GM18873 (cell line): ENCODE measurements at regions not wholly inside any gene's neighbourhood (a gene's known extent, or its start where the extent isn't known, plus 50 kb on each side); places are given as distances from the start of the nearest gene placed in this dataset.

Experiments
- ATAC-seq: cut with Tn5 transposase; IDR thresholded peaks from one replicate; pipeline ENCODE4 v1.9.1; 2021; ENCODE audit warnings: mild to moderate bottlenecking, moderate library complexity, moderate number of reproducible peaks; ENCODE audit not compliant: unreplicated experiment, low FRiP score

DNA sequence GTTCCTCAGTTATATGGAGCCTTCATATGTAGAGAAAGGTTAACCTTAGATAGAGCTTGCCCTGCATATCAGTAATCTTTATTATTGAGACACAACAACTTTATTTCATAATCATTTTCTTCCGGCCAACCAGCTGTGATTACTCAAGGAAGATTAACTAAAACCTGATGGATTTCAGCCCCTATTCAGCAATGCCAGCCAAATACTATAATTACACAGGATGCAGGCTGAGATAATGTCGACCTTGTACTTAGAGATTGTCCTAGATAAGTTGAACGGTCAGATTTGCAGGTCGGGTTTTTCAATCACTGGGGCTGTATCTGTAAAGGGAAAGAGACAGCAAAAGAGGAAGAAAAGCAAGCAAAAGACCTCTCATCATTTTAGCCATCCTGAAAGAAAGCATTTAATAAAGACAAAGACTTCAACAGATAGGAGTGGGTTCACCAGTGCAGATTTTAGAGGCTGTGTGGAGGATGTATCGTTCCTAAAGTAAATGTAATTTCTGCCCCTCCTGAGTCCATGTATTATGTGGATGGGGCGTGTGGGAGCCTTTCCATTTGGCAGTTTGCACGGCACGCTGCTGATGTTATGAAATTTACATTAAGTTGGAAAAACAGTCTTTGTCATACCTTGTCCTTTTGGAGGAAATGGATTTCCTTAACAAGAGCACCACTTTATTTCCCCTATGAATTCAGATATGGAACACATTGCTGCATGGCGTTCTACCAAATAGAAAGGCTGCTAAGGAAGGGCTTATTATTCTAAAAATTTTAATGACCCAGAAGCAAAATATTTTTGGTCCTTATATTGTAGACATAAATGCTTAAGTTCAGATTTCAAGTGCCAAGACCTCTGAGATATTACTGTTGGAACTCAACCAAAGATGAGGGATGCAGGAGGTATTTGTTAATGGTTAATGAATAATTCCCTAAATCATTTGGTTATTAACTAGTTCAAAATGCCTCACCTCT, 496.7 kb downstream of the SPRY1 start:
- no peak for ATAC-seq

DNA sequence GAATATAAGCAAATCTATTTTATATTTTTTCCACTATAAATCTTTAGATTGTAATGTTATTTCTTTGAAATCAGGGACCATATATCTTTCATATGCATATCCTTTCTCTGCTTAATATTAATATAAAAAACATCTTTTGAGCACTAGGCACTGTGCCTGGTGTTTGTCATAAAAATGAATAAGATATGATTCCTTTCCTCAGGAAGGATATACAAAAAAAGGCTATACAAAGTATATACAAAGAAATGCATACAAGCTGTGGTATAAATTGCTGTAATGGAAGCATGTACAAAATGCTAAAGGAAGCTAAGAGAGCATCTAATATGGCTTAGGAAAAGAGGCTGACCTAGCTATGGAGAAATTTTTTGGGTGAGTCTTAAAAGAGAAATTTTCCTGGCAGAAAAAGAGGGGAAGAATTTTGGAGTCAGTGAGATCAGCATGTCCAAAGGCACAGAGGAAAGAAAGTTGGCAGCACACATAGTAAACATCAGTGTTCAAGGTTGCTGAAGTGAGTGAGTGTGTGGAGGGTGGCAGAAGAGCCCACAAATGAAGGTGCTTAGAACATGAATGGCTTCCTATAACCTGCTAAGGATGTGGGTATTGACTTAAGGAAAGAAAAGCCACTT, 500.0 kb downstream of the SPRY1 start:
- no peak for ATAC-seq

- no peak for ATAC-seq
Observed at GRCh38 chr4:123898946-123899666, 502.5 kb downstream of the SPRY1 start.

- ATAC-seq = no peak
Observed at GRCh38 chr4:123904882-123905281, 508.3 kb downstream of the SPRY1 start.

DNA sequence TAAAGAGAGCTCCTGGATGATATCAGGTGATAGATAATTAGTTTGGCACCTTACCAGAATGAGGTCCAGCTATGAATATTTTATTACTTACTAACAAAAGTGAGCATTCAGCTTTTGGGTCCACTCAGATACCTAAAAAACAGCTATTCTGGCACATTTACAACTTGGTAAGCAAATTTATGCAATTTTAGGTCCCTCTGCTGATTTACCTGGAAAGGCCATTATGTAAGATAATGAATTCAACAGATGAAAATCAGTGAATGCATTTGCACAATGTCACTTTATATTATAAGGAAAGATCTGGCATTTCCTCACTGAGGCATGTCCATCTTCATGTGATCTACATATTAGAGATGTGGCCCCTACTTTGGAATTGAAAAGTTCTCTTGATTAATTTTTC, 517.0 kb downstream of the SPRY1 start:
- no peak for ATAC-seq

- no peak for ATAC-seq
Observed at GRCh38 chr4:123916821-123917220, 520.2 kb downstream of the SPRY1 start.

DNA sequence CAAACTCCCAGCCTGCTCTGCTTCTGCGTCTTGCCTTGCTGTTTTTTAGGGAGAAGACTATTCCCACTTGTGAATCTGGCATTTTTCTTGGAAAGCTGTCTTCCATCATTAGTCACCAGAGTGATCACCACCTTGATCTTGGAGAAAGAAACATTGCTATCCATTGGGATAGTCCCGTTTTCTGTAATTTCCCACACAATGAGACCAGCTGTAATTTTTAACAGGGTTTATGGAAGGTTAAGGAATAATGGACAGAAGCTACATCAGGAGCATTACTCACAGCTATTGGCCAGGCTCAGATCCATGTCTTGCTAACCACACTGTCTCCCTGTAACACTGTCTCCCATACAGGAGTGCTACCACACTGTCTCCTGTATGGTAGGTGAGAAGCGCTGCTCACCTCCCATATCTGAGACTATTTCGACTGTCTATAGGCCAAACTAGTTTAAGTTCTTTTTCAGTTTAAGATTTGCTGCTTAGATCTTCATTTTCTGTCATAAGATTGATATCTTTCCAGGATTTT, 523.0 kb downstream of the SPRY1 start:
- no peak for ATAC-seq

DNA sequence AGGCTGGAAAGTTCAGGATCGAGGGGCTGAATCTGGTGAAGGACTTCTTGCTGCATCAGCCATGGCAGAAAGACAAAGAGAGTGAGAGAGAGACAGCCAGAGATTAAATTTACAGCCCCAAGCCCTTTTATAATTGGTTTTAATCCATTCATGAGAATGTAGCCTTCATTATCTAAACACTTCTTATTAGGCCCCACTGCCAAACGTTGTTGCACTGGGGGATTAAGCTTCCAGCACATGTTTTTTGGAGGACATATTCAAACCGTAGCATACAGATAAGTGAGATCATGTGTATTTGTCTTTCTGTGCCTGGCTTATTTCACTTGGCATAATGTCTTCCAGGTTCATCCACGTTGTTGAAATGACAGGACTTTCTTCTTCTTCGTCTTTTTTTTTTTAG, 524.7 kb downstream of the SPRY1 start:
- ATAC-seq = no peak

DNA sequence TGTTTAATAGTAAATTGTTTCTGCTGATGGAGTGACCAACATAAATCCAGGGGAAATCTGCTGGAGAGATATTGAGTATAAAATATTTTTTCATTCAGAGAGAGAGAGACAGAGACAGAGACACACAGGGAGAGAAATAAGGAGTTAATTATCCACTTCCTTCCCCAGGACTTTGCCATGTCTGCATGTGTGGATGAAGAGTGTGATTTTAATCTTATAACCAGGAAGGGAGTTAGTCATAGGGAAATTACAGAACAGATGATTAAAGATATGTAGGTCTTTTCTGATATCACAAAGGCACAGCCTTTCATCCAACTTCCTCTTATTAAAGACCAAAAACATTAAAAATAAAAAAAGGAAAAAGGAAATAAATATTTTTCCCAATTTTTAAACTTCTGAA, 526.3 kb downstream of the SPRY1 start:
- ATAC-seq = no peak

GRCh38 chr4:123924536-123924935, 527.9 kb downstream of the SPRY1 start:
- no peak for ATAC-seq

DNA sequence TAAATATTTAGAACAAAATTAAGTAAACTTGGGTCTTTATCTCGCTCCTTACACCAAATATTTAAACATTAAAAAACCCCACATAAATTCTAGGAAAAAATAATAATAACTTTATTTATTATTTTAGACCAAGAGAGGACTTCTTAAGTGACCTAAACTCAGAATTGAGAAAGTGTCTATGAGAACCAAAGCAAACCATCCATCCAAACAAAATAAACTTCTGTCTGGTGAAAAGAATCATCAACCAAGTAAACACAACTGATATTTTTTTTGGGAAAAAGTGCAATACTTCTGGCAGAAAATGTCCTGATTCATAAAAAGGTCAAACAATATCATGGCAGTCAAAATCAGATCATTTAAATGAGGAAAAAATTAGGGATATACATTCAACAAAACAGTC, 533.0 kb downstream of the SPRY1 start:
- no peak for ATAC-seq

GRCh38 chr4:123930996-123931395, 534.4 kb downstream of the SPRY1 start:
- ATAC-seq = no peak

- no peak for ATAC-seq
Observed at GRCh38 chr4:123934096-123934495, 537.5 kb downstream of the SPRY1 start.

- ATAC-seq = no peak
Observed at GRCh38 chr4:123936621-123937043, 540.0 kb downstream of the SPRY1 start.

DNA sequence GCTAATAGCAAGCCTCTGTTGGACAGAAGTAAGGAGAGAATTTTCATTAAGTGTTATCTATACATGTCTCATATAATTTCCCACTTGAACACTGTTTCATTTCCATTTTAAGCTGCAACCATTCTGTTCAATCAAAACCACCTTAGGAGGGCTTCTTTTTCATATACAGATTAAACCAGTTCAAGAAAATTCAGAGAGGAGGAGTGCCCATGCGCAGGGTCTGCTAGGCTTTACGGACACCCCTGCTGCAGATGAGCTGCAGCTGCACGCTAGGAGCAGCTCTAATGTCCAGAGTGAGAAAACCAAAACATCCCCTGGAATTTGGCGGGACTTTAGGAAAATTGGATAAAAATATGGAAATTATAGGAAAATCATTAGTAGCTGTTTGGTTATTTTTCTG, 541.0 kb downstream of the SPRY1 start:
- no peak for ATAC-seq

GRCh38 chr4:123939621-123940020, 543.0 kb downstream of the SPRY1 start:
- no peak for ATAC-seq

- ATAC-seq = no peak
Observed at GRCh38 chr4:123940604-123941003, 544.0 kb downstream of the SPRY1 start.

- no peak for ATAC-seq
Observed at GRCh38 chr4:123941306-123941705, 544.7 kb downstream of the SPRY1 start.

- no peak for ATAC-seq
Observed at GRCh38 chr4:123943976-123944375, 547.4 kb downstream of the SPRY1 start.

DNA sequence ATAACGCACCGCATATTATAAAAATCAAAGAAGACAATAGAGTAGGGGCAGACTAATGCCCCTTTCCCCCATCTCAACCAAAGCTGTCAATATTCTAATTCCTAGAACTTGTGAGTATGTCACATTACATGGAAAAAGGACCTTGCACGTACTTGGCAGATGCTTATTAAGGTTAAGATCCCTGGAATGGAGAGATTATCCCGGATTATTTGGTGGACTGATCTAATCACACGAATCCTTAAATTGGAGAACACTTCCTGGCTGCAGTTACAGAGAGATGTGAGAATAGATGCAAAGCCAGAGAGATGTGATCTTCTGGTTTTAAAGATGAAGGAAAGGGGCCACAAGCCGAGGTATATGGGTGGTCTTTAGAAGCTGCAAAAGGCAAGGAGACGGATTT, 548.7 kb downstream of the SPRY1 start:
- ATAC-seq = no peak

- no peak for ATAC-seq
Observed at GRCh38 chr4:123950530-123950929, 553.9 kb downstream of the SPRY1 start.
